Mesodermal cell (in vitro differentiated cells): ENCODE measurements at regions not wholly inside any gene's neighbourhood (a gene's known extent, or its start where the extent isn't known, plus 50 kb on each side); places are given as distances from the start of the nearest gene placed in this dataset.

Experiments used
- H3K27ac ChIP-seq: 2 replicates; pipeline ENCODE4 v1.7.0; 2013; ENCODE audit warnings: mild to moderate bottlenecking, low read depth, low read length, moderate library complexity; ENCODE audit not compliant: severe bottlenecking
- H3K36me3 ChIP-seq: 2 replicates; pipeline ENCODE4 v1.7.1; 2013; ENCODE audit warnings: mild to moderate bottlenecking, low read length, moderate library complexity; ENCODE audit not compliant: control insufficient read depth, insufficient read depth
- H3K4me1 ChIP-seq: one replicate; pipeline ENCODE4 v1.7.1; 2013; ENCODE audit warnings: mild to moderate bottlenecking, low read length; ENCODE audit not compliant: insufficient read depth, control insufficient read depth, poor library complexity, severe bottlenecking
- H3K4me3 ChIP-seq: 2 replicates; pipeline ENCODE4 v1.7.0; 2013; ENCODE audit warnings: low read length, control low read depth, mild to moderate bottlenecking; ENCODE audit not compliant: insufficient read depth, poor library complexity, severe bottlenecking; ENCODE audit errors: extremely low read depth
- H3K9me3 ChIP-seq: 2 replicates; pipeline ENCODE4 v1.7.1; 2013; ENCODE audit warnings: mild to moderate bottlenecking, low read length, moderate library complexity; ENCODE audit not compliant: control insufficient read depth
- WGBS, 2 experiments: methylation state at CpG; one replicate each; pipeline ENCODE4 v1.1.5; 2013; ENCODE audit warnings: missing lambda C conversion rate in 2 of 2; ENCODE audit not compliant: insufficient coverage in 2 of 2; 5-methylcytosine and 5-hydroxymethylcytosine counted together

DNA sequence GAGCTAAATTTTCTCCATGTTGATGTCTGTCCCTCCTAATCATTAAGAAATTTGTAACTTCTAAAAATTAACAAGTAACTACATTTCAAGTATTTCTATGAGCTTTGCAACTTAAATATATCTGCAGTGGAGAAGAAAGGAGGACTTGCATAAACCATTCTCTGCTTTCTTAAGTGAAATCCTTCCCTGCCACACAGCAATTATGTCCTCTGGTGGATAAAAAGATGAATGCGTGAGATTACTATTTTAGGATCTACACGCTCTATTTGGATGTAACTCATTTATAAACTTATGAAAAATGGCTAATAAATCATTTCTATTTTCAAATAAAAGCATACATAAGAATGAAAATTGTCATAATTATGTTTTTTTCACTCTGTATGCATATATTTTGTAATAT, 338.0 kb upstream of the PTCHD4 start:
- Histone ChIP-seq H3K9me3 (no peaks in the 10 kb centered on the region), H3K4me3 (no peak overlapping the region), H3K36me3 (no peaks in the 10 kb centered on the region), H3K27ac (no peak overlapping the region), H3K4me1 (no peaks in the 10 kb centered on the region)
- WGBS, 2 experiments: no CpG with 5 or more reads among the region's 2 CpGs

DNA sequence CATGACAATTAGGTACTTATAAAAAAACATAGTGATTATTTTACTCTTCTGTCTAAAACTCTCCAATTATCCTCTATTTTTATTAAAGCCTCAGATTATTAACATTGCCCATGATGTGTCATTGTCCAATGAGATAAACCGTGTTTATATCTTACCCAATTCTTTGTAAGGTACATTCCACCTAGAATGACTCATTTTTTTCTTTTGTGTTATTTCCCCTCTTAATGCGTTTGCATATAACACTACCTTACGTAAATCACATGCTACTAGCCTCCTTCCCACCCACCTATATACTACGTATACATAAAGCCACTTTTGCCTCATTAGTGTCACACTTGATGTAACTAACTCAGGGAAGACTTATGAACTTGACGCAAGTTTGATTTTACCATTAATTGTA, 336.3 kb upstream of the PTCHD4 start:
- WGBS, 2 experiments: 86 to 94% methylated on average over 4 of the region's 5 CpGs
- Histone ChIP-seq H3K27ac (no peak overlapping the region), H3K36me3 (no peaks in the 10 kb centered on the region), H3K9me3 (no peaks in the 10 kb centered on the region), H3K4me3 (no peak overlapping the region), H3K4me1 (no peaks in the 10 kb centered on the region)

- no peaks in the 10 kb centered on the region for H3K36me3 ChIP-seq
- H3K4me3 ChIP-seq: no peak overlapping the region
- H3K27ac ChIP-seq: no peak overlapping the region
- peaks cover 8% of the 10 kb centered on the region for H3K4me1 ChIP-seq
- no peaks in the 10 kb centered on the region for H3K9me3 ChIP-seq
These were observed 318.6 kb upstream of the PTCHD4 start for GRCh38 chr6:48429610-48430009.

DNA sequence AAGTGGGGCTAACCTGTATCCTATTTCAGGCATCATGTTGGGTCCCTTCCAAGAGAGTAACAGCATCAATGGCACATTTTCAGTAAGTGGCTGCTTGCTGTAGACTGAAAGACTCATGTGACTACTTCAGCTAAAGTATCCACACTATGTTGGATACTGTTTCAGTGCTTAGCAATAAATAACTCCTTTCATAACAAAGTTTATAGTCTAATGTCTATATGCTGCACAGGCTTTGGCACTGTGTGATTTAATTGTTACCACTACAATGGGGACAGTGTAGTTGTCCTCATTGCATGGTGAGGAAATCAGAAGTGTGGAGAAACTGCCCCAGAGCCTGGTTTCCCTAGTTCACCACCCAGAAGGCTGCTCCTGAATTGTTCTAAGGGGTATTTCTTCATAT, 318.0 kb upstream of the PTCHD4 start:
- H3K36me3 ChIP-seq: no peaks in the 10 kb centered on the region

GRCh38 chr6:48426636-48427035, 315.6 kb upstream of the PTCHD4 start:
- WGBS, 2 experiments: 90% methylated on average over 1 to 2 of the region's 3 CpGs
- H3K9me3 ChIP-seq: peaks cover 9% of the 10 kb centered on the region
- no peak overlapping the region for H3K4me3 ChIP-seq
- peaks cover 8% of the 10 kb centered on the region for H3K4me1 ChIP-seq
- no peak overlapping the region for H3K27ac ChIP-seq
- H3K36me3 ChIP-seq: no peaks in the 10 kb centered on the region

More for the DNA sequence above, 318.0 kb upstream of the PTCHD4 start:
- H3K4me1 ChIP-seq: peaks cover 8% of the 10 kb centered on the region
- no peak overlapping the region for H3K4me3 ChIP-seq
- no peaks in the 10 kb centered on the region for H3K9me3 ChIP-seq
- no peak overlapping the region for H3K27ac ChIP-seq

- H3K36me3 ChIP-seq: no peaks in the 10 kb centered on the region
- no peaks in the 10 kb centered on the region for H3K4me1 ChIP-seq
- peaks cover 9% of the 10 kb centered on the region for H3K9me3 ChIP-seq
- no peak overlapping the region for H3K4me3 ChIP-seq
- no CpG with 5 or more reads among the region's 1 CpG for WGBS, 2 experiments
- no peak overlapping the region for H3K27ac ChIP-seq
These were observed 312.8 kb upstream of the PTCHD4 start for GRCh38 chr6:48423640-48424365.

DNA sequence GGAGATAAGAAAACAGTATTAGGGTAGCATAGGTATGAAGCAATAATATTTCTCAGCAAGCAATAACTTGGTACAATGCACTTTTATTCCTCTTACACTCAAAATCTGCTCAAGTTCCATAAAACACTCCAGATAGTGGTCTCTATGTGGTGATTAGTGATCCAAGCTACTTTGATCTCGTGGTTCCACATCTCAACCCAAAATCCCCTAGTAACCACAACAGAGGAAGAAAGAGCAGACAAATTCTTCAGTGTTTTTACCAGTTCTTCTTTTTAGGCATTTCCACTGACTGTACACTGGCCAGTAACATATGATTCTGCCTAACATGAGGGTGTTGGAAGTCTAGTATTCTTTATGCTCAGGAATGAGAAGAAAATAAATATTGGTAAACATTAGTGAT, 309.0 kb upstream of the PTCHD4 start:
- no peaks in the 10 kb centered on the region for H3K36me3 ChIP-seq
- no peak overlapping the region for H3K27ac ChIP-seq
- H3K4me3 ChIP-seq: no peak overlapping the region
- peaks cover 9% of the 10 kb centered on the region for H3K9me3 ChIP-seq
- WGBS, 2 experiments: 100% methylated on average over 1 of the region's 1 CpG; no CpG with 5 or more reads in 1 of the 2 experiments
- no peaks in the 10 kb centered on the region for H3K4me1 ChIP-seq

DNA sequence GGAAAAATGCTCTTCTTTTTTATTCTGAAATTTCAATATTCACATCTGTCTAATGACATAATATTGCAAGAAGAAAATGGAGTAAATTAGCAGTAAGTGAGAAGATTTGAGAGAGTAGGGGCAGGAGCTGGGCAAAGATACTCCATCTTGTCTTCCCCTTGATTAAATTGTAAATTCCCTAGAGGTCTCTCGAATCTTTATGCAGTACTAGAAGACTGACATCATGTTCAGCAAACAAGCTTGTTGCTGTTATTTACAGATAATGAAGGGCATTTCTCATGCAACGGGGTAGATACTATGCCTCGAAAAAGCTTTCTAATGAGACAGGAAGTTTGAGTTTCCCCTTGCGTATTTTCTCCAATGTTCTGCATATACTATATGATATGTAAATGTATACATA, 306.9 kb upstream of the PTCHD4 start:
- WGBS, 2 experiments: no CpG with 5 or more reads among the region's 4 CpGs
- no peaks in the 10 kb centered on the region for H3K4me1 ChIP-seq
- H3K27ac ChIP-seq: no peak overlapping the region
- no peaks in the 10 kb centered on the region for H3K36me3 ChIP-seq
- no peak overlapping the region for H3K4me3 ChIP-seq
- peaks cover 9% of the 10 kb centered on the region for H3K9me3 ChIP-seq

GRCh38 chr6:48412656-48413055, 301.7 kb upstream of the PTCHD4 start:
- H3K4me1 ChIP-seq: no peaks in the 10 kb centered on the region
- no peak overlapping the region for H3K27ac ChIP-seq
- 83% methylated on average over 1 of the region's 2 CpGs; no CpG with 5 or more reads in 1 of the 2 experiments for WGBS, 2 experiments
- no peak overlapping the region for H3K4me3 ChIP-seq
- no peaks in the 10 kb centered on the region for H3K36me3 ChIP-seq
- no peaks in the 10 kb centered on the region for H3K9me3 ChIP-seq

DNA sequence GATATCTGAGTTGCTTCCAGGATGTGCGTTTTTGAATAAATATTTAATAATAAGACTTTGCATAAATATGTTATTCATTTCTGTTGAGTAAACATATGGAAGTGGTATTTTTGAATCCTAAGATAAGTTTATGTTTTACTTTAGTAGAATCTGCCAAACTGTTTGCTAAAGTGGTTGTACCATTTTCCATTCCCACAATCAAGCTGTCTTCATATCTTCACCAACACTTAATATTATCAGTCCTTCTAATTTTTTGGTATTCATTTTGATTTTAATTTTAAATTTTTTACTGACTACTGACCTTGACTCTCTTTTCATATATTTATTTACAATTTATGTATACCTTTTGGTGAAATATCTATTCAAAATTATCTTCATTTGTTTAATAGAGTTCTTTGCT, 293.9 kb upstream of the PTCHD4 start:
- no CpG with 5 or more reads among the region's 1 CpG for WGBS, 2 experiments
- H3K9me3 ChIP-seq: no peaks in the 10 kb centered on the region
- H3K4me1 ChIP-seq: no peaks in the 10 kb centered on the region
- no peak overlapping the region for H3K27ac ChIP-seq
- no peaks in the 10 kb centered on the region for H3K36me3 ChIP-seq
- H3K4me3 ChIP-seq: no peak overlapping the region

DNA sequence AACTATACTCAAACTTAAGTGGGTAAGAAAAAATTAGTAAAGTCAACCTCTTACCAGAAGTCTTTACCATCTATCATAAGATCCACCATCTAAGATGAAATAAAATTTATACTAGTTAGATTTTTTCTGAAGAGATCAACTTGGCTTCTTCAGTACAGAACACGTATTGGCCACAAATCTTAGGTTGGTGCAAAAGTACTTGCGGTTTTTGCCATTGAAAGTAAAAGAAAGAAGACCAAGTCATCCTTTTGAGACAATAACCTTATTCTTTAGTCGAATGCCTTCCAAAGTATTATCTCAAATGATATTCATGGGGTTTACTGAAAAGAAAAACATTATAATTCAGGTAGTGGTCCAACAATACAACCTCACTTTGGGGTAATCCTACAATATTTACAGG, 292.6 kb upstream of the PTCHD4 start:
- Histone ChIP-seq H3K9me3 (no peaks in the 10 kb centered on the region), H3K4me1 (no peaks in the 10 kb centered on the region), H3K4me3 (no peak overlapping the region), H3K27ac (no peak overlapping the region), H3K36me3 (no peaks in the 10 kb centered on the region)
- 100% methylated on average over 1 to 2 of the region's 3 CpGs for WGBS, 2 experiments
